WTC11 (cell line): ENCODE measurements at regions not wholly inside any gene's neighbourhood (a gene's known extent, or its start where the extent isn't known, plus 50 kb on each side); places are given as distances from the start of the nearest gene placed in this dataset.

ENCODE experiments used
- ESRRA ChIP-seq: sonication (generic); formaldehyde crosslinking; IDR thresholded peaks from 2 replicates; pipeline ENCODE4 v1.8.1; 2022; ENCODE audit warnings: mild to moderate bottlenecking, missing genetic modification reagents, borderline replicate concordance
- OVOL2 ChIP-seq: fragments of 250-450 bp; sonication (Bioruptor Pico); IDR thresholded peaks from 2 replicates; pipeline ENCODE4 v1.9.0; 2021; ENCODE audit warnings: mild to moderate bottlenecking, borderline replicate concordance
- ZNF232 ChIP-seq: sonication (generic); formaldehyde crosslinking; IDR thresholded peaks from 2 replicates; pipeline ENCODE4 v1.8.0; 2022; ENCODE audit warnings: mild to moderate bottlenecking, missing genetic modification reagents
- TF ChIP-seq, protein P1 (sequence below): fragments of 200-600 bp; IDR thresholded peaks from 2 replicates; pipeline ENCODE4 v1.8.0; 2022; ENCODE audit warnings: antibody characterized with exemption

DNA sequence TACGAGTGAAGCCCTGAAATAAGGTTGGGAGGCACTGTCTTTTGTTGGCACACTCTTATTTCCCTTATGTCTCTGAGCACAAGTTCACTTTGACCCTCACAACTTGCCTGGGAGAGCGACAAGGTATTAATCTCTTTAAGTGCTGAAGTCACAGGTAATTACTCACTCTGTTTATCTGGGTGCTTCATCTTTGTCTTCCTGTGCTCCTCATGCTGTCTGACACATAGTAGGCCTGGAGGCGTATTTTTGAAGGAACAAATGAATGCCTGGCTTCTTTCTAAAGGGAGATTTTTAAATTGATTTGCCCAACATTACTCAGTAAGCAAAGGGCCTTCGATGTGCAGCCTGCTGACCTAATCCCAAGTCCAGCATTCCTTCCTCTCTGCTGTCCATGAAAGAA is 507.1 kb upstream of the TNP1 start:
- no peak for TF ChIP-seq OVOL2 (CRISPR knock-in tag)
- TF ChIP-seq ESRRA (CRISPR knock-in tag), result no peak
- no peak for TF ChIP-seq ZNF232 (CRISPR knock-in tag)
- TF ChIP-seq, protein P1, sequence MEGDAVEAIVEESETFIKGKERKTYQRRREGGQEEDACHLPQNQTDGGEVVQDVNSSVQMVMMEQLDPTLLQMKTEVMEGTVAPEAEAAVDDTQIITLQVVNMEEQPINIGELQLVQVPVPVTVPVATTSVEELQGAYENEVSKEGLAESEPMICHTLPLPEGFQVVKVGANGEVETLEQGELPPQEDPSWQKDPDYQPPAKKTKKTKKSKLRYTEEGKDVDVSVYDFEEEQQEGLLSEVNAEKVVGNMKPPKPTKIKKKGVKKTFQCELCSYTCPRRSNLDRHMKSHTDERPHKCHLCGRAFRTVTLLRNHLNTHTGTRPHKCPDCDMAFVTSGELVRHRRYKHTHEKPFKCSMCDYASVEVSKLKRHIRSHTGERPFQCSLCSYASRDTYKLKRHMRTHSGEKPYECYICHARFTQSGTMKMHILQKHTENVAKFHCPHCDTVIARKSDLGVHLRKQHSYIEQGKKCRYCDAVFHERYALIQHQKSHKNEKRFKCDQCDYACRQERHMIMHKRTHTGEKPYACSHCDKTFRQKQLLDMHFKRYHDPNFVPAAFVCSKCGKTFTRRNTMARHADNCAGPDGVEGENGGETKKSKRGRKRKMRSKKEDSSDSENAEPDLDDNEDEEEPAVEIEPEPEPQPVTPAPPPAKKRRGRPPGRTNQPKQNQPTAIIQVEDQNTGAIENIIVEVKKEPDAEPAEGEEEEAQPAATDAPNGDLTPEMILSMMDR, result no peak
